ENCODE measurements at regions not wholly inside any gene's neighbourhood (a gene's known extent, or its start where the extent isn't known, plus 50 kb on each side); places are given as distances from the start of the nearest gene placed in this dataset.

DNA sequence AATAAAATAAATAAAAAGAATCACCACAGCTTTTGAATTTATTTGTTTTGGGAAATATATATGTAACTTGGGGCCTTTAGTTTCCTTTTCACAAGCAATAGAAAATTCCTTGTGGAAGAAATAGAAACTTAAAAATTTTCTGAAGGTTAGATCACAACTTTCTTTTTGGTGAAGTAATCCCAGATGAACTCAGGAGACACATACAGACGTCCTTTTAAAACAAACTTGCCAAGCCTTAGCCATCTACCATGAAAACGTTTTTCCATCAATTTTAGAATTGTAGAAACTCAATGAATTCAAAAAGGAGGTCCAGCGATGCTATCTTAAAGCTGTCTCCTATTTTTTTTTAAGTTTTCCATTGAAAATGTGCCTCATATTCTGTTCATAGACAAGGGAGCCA, 225.6 kb downstream of the ASXL3 start:
- H3K27me3 ChIP-seq (ENCODE audit: insufficient read depth), result no peaks in the 10 kb centered on the region
- WGBS (ENCODE audit: low lambda C conversion rate), result 23% methylated on average over 3 of the region's 3 CpGs
- no peak for DNase-seq
- H3K9me2 ChIP-seq, result no peaks in the 10 kb centered on the region
- no peaks in the 10 kb centered on the region; a peak in 2 of 4 replicates for H3K4me1 ChIP-seq (ENCODE audit: control insufficient read depth in 1 of 2, insufficient read depth in 2 of 2, low read depth in 1 of 2, low read length in 1 of 2)
- no peak overlapping the region for H3K4me3 ChIP-seq (ENCODE audit: low read depth in 2 of 2, low read length in 1 of 2)
- no peaks in the 10 kb centered on the region for H3K9me3 ChIP-seq
- CTCF ChIA-PET, result interaction anchor here (0.9 to 2.6 kb wide), 5 partner anchors 9 to 356 kb away, joined by 3 to 11 read pairs (median 3); no protein-coding TSS in a partner anchor
- H2AFZ ChIP-seq (ENCODE audit: low read depth), result no peak overlapping the region
- POLR2A ChIA-PET, result no interaction called here
- no peak overlapping the region for H3K27ac ChIP-seq (ENCODE audit: low read depth in 2 of 2, low read length in 1 of 2)
- H3K9ac ChIP-seq, result no peak overlapping the region
- no peaks in the 10 kb centered on the region for H3F3A ChIP-seq (replicated peaks; ENCODE audit: insufficient read depth)
- H3K4me2 ChIP-seq, result no peak overlapping the region
- H4K20me1 ChIP-seq (ENCODE audit: insufficient read depth), result no peaks in the 10 kb centered on the region
- TF ChIP-seq POLR2AphosphoS5 (IDR thresholded peaks at IDR 0.05; ENCODE audit: low read depth, low read length) (no peak), REST (IDR thresholded peaks at IDR 0.05; ENCODE audit: low read depth, low read length) (no peak), TCF12 (IDR thresholded peaks at IDR 0.05) (no peak), GABPA (IDR thresholded peaks at IDR 0.05; ENCODE audit: low read depth) (no peak), SMC3 (IDR thresholded peaks at IDR 0.05; ENCODE audit: low read depth, low read length) (no peak)
- TF ChIP-seq, protein P1, sequence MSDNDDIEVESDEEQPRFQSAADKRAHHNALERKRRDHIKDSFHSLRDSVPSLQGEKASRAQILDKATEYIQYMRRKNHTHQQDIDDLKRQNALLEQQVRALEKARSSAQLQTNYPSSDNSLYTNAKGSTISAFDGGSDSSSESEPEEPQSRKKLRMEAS (IDR thresholded peaks at IDR 0.05; ENCODE audit: low read depth), result no peak
- TF ChIP-seq, protein P2, sequence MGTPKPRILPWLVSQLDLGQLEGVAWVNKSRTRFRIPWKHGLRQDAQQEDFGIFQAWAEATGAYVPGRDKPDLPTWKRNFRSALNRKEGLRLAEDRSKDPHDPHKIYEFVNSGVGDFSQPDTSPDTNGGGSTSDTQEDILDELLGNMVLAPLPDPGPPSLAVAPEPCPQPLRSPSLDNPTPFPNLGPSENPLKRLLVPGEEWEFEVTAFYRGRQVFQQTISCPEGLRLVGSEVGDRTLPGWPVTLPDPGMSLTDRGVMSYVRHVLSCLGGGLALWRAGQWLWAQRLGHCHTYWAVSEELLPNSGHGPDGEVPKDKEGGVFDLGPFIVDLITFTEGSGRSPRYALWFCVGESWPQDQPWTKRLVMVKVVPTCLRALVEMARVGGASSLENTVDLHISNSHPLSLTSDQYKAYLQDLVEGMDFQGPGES (IDR thresholded peaks at IDR 0.05; ENCODE audit: low read depth, low read length), result no peak
- TF ChIP-seq, protein P3, sequence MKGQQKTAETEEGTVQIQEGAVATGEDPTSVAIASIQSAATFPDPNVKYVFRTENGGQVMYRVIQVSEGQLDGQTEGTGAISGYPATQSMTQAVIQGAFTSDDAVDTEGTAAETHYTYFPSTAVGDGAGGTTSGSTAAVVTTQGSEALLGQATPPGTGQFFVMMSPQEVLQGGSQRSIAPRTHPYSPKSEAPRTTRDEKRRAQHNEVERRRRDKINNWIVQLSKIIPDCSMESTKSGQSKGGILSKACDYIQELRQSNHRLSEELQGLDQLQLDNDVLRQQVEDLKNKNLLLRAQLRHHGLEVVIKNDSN (IDR thresholded peaks at IDR 0.05; ENCODE audit: borderline replicate concordance, low read depth), result no peak
- no peaks in the 10 kb centered on the region for H3K36me3 ChIP-seq (replicated peaks in 1 of 2; ENCODE audit: control insufficient read depth in 1 of 2, insufficient read depth in 2 of 2, low read length in 1 of 2)
- no peaks in the 10 kb centered on the region for H3K79me2 ChIP-seq (ENCODE audit: insufficient read depth)

DNA sequence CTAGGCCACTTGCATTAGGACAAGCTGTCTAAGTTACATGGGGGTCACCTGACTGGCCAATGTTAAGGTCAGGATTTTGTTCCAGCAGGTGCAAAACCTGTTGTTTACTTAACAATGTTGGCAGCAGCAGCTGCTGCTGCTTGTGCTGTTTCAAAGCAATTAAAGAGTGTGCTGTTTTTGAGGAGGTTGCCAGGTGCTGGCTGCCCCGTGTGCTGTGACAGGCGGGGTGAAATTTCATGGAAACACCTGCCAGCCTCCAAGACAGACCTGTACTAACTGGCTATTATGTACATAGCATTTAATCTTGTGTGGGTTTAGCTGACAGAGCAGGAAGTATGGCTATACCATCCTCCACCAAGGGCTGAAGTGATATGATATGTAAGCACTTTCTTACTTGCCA, 224.9 kb downstream of the ASXL3 start:
- no peaks in the 10 kb centered on the region for H4K20me1 ChIP-seq (ENCODE audit: insufficient read depth)
- H3K9ac ChIP-seq, result no peak overlapping the region
- no peaks in the 10 kb centered on the region; a peak in 2 of 4 replicates for H3K4me1 ChIP-seq (ENCODE audit: control insufficient read depth in 1 of 2, insufficient read depth in 2 of 2, low read depth in 1 of 2, low read length in 1 of 2)
- H3K4me3 ChIP-seq (ENCODE audit: low read depth in 2 of 2, low read length in 1 of 2), result no peak overlapping the region
- H3K27me3 ChIP-seq (ENCODE audit: insufficient read depth), result no peaks in the 10 kb centered on the region
- H3K9me2 ChIP-seq, result no peaks in the 10 kb centered on the region
- CTCF ChIA-PET, result interaction anchor here (0.6 to 1.3 kb wide), 4 partner anchors 10 to 36 kb away, joined by 3 to 4 read pairs (median 3); no protein-coding TSS in a partner anchor
- POLR2A ChIA-PET, result interaction anchor here (0.6 kb wide), 1 partner anchor 575 kb away, joined by 3 read pairs; no protein-coding TSS in a partner anchor
- DNase-seq, result no peak
- H3K27ac ChIP-seq (ENCODE audit: low read depth in 2 of 2, low read length in 1 of 2), result no peak overlapping the region
- H3K79me2 ChIP-seq (ENCODE audit: insufficient read depth), result no peaks in the 10 kb centered on the region
- no peak overlapping the region for H2AFZ ChIP-seq (ENCODE audit: low read depth)
- H3K4me2 ChIP-seq, result no peak overlapping the region
- no peaks in the 10 kb centered on the region for H3K9me3 ChIP-seq
- no peaks in the 10 kb centered on the region for H3F3A ChIP-seq (replicated peaks; ENCODE audit: insufficient read depth)
- TF ChIP-seq CHD2 (IDR thresholded peaks at IDR 0.05; ENCODE audit: low read length, partially characterized antibody) (no peak), RXRA (IDR thresholded peaks at IDR 0.05; ENCODE audit: borderline replicate concordance, low read depth) (no peak), RFX5 (IDR thresholded peaks at IDR 0.05; ENCODE audit: low read length) (no peak), JUND (IDR thresholded peaks at IDR 0.05) (no peak), SIN3A (IDR thresholded peaks at IDR 0.05; ENCODE audit: borderline replicate concordance, low read depth, low read length) (no peak)
- TF ChIP-seq, protein P4, sequence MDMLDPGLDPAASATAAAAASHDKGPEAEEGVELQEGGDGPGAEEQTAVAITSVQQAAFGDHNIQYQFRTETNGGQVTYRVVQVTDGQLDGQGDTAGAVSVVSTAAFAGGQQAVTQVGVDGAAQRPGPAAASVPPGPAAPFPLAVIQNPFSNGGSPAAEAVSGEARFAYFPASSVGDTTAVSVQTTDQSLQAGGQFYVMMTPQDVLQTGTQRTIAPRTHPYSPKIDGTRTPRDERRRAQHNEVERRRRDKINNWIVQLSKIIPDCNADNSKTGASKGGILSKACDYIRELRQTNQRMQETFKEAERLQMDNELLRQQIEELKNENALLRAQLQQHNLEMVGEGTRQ (IDR thresholded peaks at IDR 0.05; ENCODE audit: borderline replicate concordance, low read depth, low read length), result no peak
- TF ChIP-seq, protein P2 (IDR thresholded peaks at IDR 0.05; ENCODE audit: low read depth, low read length), result no peak
- H3K36me3 ChIP-seq (replicated peaks in 1 of 2; ENCODE audit: control insufficient read depth in 1 of 2, insufficient read depth in 2 of 2, low read length in 1 of 2), result no peaks in the 10 kb centered on the region
- 29% methylated on average over 2 of the region's 2 CpGs for WGBS (ENCODE audit: low lambda C conversion rate)

All from SK-N-SH (cell line).